ENCODE measurements at regions not wholly inside any gene's neighbourhood (a gene's known extent, or its start where the extent isn't known, plus 50 kb on each side); places are given as distances from the start of the nearest gene placed in this dataset.
"Not testable (repeated sequence)": the region's sequence is repeated elsewhere in the genome, so short reads cannot be mapped to it uniquely, and the experiment has no call there.

DNA sequence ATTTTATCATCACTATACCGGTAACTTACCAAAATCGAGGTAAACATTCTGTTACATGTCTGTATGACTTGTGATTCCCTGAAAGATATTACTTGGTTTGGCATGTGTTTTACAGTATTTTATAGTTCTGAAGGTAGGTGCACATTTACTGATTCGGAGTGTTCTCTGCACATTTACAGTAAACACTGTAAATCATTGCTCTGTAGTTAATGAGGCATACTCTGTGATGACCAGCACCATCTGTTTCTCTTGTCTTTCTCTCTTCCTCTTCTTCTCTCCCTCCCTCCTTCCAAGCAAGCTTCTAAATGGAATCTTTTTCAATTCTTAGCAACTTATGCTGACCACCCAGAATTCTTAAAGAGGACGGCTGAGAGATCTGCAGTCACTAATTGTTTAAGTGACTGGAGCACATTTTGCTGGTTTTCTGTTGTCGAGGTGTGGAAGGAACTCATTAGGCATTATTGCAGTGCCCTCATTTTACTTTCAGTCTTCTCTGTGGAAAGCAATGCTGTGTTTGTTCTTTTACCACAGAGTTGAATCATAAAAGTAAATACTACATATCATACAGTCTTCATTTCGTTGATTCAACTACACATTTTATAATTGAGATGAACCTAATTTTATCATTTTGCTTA, 126.5 kb downstream of the UTRN start:
- DNase-seq (ENCODE audit: low read depth, low spot score) = no peak
- in situ Hi-C loops (cut with HindIII; ENCODE audit: low pct_unique_long_range_greater_than_20kb, low sequenced_read_pairs) = no loop called here

DNA sequence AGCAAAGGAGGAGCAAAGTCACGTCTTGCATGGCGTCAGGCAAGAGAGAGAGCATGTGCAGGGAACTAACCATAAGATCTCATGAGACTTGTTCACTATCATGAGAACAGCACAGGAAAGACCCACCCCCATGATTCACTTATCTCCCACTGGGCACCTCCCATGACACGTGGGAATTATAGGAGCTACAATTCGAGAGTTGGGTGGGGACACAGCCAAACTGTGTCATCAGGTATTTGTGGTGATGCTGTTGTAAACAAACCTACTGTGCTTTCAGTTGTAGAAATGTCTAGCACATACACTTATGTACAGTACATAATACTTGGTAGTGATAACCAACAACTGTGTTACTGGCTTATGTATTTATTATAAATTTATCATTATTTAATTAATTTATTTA, 128.3 kb downstream of the UTRN start:
- DNase-seq (ENCODE audit: low read depth, low spot score) = no peak
- in situ Hi-C loops (cut with HindIII; ENCODE audit: low pct_unique_long_range_greater_than_20kb, low sequenced_read_pairs) = no loop called here

- in situ Hi-C loops (cut with HindIII; ENCODE audit: low pct_unique_long_range_greater_than_20kb, low sequenced_read_pairs) = no loop called here
- no peak for DNase-seq (ENCODE audit: low read depth, low spot score)
Observed at GRCh38 chr6:144415014-144415413, 129.9 kb downstream of the UTRN start.

- DNase-seq (ENCODE audit: low read depth, low spot score) = no peak
- in situ Hi-C loops (cut with HindIII; ENCODE audit: low pct_unique_long_range_greater_than_20kb, low sequenced_read_pairs) = no loop called here
Observed at GRCh38 chr6:144415835-144416237, 130.7 kb downstream of the UTRN start.

DNA sequence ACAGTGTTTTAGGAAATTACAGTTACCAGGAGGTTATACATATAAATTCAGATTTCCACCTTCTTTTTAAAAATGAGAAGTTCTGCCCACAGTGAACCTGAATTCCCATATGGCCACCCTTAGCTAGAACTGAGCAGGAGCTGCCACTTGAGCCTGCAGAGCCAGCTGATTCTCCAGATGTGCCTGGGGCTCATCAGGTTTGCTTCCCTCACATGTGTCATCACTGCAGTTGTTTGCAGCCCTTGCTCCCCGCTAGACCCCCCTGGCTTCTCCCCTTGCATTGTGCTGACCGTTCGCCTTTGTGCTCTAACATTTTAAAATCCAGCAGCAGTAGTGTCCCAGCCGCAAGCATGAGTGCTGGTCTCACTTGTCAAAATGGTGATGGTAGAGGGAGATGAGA, 131.1 kb downstream of the UTRN start:
- DNase-seq (ENCODE audit: low read depth, low spot score) = peak; percentile 59
- in situ Hi-C loops (cut with HindIII; ENCODE audit: low pct_unique_long_range_greater_than_20kb, low sequenced_read_pairs) = no loop called here

DNA sequence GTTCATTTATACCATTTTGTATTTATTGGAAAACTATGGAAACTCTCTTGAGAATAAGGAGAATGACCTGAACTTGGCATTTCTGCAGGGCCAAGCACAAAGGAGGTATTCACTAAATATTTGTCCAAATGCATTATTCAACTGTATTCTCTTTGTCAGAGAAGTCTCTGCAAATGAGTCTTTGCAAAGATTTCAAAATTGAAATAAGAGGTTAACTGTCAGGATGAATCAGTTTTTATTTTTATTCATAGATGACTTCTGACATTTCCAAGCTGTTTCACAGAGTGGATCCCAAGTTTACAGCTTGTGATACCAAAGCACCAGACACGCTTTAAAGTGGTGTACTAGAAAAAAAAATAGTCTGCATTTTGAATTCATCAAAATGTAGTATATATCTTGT, 131.6 kb downstream of the UTRN start:
- peak; percentile 91 for DNase-seq (ENCODE audit: low read depth, low spot score)
- in situ Hi-C loops (cut with HindIII; ENCODE audit: low pct_unique_long_range_greater_than_20kb, low sequenced_read_pairs) = no loop called here

DNA sequence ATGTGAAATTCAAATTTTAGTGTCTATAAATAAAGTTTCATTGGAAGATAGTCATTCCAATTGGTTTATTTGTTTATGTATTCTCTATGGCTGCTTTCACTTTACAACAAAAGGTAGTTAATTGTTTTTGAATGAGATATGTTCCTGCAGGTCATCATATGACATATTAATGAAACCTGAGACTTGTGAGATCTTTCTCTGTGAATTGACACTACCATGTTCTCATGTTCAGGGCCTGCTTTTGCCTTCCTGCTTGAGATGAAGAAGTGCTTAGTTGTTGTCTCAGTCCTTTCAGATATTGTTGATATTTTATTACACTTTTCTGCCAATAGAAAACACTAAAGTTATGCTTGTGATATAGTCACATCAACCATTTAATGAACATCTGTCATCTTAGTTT, 132.5 kb downstream of the UTRN start:
- in situ Hi-C loops (cut with HindIII; ENCODE audit: low pct_unique_long_range_greater_than_20kb, low sequenced_read_pairs) = no loop called here
- peak; percentile 62 for DNase-seq (ENCODE audit: low read depth, low spot score)

DNA sequence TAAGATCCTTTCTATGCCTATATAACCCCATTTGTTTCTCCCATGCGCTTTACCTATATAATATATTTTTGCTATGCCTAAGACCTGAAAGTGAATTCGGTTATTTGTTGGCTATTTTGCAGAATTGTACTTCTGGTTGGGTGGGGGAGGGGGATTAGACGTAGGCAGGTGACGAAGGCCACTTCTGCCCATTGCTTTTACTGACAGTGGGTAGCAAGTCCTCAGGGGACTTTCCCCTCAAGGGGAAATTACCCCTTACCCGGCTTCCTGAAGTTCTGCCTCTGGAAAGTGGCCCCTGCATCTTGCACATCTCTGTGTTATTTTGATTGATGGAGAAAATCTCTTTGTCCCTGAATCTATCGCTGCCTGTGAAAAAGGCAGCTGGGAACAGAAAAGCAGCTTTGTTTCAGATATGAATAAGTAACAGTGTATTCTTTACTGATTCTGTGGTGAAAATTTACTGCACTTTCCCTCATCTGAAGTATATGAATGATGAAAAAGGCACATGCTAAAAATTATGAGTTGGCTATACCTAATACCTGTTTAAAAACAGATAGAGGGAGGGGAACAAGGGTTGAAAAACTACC, 133.9 kb downstream of the UTRN start:
- in situ Hi-C loops (cut with HindIII; ENCODE audit: low pct_unique_long_range_greater_than_20kb, low sequenced_read_pairs) = no loop called here

GRCh38 chr6:144423167-144423566, 138.0 kb downstream of the UTRN start:
- no peak for DNase-seq (ENCODE audit: low read depth, low spot score)
- in situ Hi-C loops (cut with HindIII; ENCODE audit: low pct_unique_long_range_greater_than_20kb, low sequenced_read_pairs) = no loop called here

More for the DNA sequence above, 133.9 kb downstream of the UTRN start:
- peak; percentile 65 for DNase-seq (ENCODE audit: low read depth, low spot score)

GRCh38 chr6:144429753-144430152, 144.6 kb downstream of the UTRN start:
- no peak for DNase-seq (ENCODE audit: low read depth, low spot score)
- in situ Hi-C loops (cut with HindIII; ENCODE audit: low pct_unique_long_range_greater_than_20kb, low sequenced_read_pairs) = no loop called here

DNA sequence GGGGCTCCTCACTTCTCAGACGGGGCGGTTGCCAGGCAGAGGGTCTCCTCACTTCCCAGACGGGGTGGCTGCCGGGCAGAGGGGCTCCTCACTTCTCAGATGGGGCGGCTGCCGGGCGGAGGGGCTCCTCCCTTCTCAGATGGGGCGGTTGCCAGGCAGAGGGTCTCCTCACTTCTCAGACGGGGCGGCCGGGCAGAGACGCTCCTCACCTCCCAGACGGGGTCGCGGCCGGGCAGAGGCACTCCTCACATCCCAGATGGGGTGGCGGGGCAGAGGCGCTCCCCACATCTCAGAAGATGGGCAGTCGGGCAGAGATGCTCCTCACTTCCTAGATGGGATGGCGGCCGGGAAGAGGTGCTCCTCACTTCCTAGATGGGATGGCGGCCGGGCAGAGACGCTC, 148.3 kb downstream of the UTRN start:
- DNase-seq (ENCODE audit: low read depth, low spot score); in situ Hi-C loops (cut with HindIII; ENCODE audit: low pct_unique_long_range_greater_than_20kb, low sequenced_read_pairs): not testable (repeated sequence)

- no peak for DNase-seq (ENCODE audit: low read depth, low spot score)
- in situ Hi-C loops (cut with HindIII; ENCODE audit: low pct_unique_long_range_greater_than_20kb, low sequenced_read_pairs) = no loop called here
Observed at GRCh38 chr6:144434308-144434990, 149.3 kb downstream of the UTRN start.

DNA sequence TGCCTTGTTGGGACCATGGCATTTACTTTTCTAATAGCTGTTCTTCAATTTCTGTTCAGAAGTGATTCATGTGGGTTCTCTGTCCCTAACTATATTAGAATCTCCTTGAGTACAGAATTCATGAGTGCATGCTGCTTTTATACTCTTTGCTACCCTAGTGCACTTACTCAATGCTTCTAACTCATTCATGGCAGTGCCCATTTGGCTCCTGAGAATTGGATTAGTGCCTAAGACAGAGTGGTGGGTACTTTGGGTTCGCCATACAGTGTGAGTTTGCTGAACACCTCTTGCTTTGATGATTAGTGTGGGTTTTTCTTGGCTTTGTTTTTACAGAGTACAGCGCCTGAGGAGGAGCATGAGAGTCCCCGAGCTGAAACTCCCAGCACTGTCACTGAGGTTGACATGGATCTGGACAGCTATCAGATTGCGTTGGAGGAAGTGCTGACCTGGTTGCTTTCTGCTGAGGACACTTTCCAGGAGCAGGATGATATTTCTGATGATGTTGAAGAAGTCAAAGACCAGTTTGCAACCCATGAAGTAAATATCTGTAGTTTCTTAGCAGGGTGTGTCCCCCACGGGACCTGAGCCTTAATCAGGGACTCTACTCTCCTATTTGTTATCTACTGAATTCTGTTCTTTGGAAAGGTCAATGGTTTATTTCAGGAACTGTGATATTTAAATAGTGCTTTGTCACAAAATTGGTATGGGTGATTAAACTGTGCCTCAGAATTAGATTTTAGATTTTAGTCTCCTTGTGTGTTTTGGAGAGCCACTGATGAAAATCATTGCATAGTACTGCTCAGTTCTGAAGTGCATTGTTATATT, 150.7 kb downstream of the UTRN start:
- DNase-seq (ENCODE audit: low read depth, low spot score) = no peak
- in situ Hi-C loops (cut with HindIII; ENCODE audit: low pct_unique_long_range_greater_than_20kb, low sequenced_read_pairs) = no loop called here

DNA sequence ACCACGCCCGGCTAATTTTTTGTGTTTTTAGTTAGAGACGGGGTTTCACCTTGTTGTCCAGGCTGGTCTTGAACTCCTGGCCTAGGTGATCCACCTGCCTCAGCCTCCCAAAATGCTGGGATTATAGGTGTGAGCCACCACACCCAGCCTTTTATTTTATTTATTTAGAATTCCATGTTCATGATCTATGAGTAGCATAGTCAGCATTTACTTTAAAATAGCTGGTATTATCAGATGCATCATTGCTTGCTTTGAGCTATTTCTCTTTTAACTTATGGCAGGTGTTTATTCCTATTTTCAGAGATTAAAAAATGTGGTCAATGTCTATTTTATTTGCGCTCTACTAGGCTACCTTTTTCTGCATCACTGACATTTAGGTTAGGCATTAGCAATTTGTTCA, 152.0 kb downstream of the UTRN start:
- no peak for DNase-seq (ENCODE audit: low read depth, low spot score)
- in situ Hi-C loops (cut with HindIII; ENCODE audit: low pct_unique_long_range_greater_than_20kb, low sequenced_read_pairs) = no loop called here

DNA sequence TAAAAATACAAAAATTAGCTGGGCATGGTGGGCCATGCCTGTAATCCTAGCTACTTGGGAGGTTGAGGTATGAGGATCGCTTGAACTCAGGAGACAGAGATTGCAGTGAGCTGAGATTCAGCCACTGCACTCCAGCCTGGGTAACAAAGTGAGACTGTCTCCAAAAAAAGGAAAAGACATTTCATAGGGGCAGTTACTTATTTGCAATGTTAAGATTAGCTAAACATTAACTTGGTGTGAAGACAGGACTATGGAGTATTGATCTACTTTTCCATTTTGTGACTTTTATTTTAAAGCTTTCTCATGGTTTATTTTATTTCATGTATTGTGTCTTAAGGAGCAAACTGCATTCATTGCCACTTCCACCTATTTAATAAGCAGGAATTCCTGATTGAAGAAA, 153.0 kb downstream of the UTRN start:
- no peak for DNase-seq (ENCODE audit: low read depth, low spot score)
- in situ Hi-C loops (cut with HindIII; ENCODE audit: low pct_unique_long_range_greater_than_20kb, low sequenced_read_pairs) = no loop called here

- in situ Hi-C loops (cut with HindIII; ENCODE audit: low pct_unique_long_range_greater_than_20kb, low sequenced_read_pairs) = no loop called here
- DNase-seq (ENCODE audit: low read depth, low spot score) = no peak
Observed at GRCh38 chr6:144439016-144439415, 153.9 kb downstream of the UTRN start.

GRCh38 chr6:144441801-144442200, 156.7 kb downstream of the UTRN start:
- DNase-seq (ENCODE audit: low read depth, low spot score); in situ Hi-C loops (cut with HindIII; ENCODE audit: low pct_unique_long_range_greater_than_20kb, low sequenced_read_pairs): not testable (repeated sequence)

GRCh38 chr6:144443157-144443556, 158.0 kb downstream of the UTRN start:
- no peak for DNase-seq (ENCODE audit: low read depth, low spot score)
- in situ Hi-C loops (cut with HindIII; ENCODE audit: low pct_unique_long_range_greater_than_20kb, low sequenced_read_pairs) = no loop called here
